ENCODE measurements at regions not wholly inside any gene's neighbourhood (a gene's known extent, or its start where the extent isn't known, plus 50 kb on each side); places are given as distances from the start of the nearest gene placed in this dataset.

DNA sequence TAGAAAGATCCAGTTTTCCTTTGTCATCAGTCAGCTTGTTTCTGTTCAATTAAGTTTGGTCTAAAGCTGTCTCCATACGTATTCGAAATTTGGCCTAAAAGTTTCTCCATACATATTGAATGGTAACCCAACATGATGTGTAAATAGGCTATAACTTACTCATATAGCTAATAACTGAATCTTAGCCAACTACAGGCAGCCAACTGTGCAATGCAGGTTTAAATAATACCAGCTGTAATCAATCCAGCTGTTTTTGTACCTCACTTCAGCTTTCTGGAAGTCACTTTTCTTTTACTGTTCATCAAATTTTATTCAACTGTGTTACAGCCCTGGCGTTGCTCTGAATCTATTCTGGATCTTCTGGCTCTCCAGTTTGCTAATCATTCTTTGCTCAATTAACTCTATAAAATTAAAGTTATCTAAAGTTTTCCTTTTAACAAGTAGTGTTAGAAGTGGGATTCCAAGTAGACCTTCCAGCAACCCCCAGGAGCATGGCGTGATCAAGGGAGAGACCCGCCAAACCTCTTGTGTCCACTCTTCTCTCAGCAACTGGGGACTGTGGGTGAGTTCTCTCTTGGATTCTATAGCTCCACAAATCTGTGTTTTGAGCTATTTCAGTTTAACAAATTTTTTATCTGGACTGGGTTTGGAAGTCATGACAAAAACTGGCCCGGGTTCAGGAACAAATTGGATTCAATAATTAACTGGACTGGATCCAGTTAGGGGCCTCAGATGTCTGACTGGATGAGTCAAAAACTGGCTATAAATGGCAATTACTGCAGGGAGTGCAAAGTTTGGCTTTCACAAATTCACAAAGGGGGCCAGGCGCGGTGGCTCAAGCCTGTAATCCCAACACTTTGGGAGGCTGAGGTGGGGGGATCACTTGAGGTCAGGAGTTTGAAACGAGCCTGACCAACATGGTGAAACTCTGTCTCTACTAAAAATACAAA lies 329.7 kb upstream of the ST6GAL2 start:
- DNase-seq (ENCODE audit: low spot score), result no peak

DNA sequence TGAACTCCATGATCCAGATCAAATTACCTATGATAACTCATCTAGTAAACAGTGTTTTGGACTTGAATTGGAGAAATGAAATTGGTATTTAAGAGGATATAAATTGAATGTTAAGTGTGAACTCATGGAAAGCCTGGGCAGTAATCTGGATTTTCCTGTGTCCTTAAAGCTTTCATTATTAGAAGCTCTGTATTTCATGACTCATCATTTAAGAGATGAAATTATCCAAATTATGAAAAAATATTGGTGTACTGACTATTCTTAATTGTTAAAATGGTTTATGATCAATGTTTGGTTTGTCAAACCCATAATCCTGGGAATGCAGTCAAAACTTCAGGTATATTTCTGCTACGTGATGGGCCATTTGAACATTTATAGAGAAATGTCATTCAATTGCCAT lies 332.2 kb upstream of the ST6GAL2 start:
- DNase-seq (ENCODE audit: low spot score), result no peak

DNA sequence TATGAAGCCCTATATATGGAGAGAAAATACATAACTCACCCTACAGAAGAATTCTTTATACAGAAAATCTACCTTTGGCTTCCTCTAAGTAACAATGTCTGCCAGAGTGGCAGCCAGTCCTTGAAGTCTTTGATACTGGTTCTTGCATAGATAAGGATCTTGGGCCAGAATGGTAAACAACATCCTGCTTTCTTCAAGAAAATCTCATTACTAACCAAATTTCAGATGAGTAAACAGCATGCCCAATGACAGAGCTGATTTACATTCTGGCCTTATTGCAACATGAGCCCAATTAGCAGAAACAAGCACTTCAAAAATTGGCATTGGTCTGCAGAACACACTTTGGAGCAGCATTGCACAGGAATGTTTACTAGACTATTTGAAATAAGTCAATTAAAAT lies 336.5 kb upstream of the ST6GAL2 start:
- no peak for DNase-seq (ENCODE audit: low spot score)

DNA sequence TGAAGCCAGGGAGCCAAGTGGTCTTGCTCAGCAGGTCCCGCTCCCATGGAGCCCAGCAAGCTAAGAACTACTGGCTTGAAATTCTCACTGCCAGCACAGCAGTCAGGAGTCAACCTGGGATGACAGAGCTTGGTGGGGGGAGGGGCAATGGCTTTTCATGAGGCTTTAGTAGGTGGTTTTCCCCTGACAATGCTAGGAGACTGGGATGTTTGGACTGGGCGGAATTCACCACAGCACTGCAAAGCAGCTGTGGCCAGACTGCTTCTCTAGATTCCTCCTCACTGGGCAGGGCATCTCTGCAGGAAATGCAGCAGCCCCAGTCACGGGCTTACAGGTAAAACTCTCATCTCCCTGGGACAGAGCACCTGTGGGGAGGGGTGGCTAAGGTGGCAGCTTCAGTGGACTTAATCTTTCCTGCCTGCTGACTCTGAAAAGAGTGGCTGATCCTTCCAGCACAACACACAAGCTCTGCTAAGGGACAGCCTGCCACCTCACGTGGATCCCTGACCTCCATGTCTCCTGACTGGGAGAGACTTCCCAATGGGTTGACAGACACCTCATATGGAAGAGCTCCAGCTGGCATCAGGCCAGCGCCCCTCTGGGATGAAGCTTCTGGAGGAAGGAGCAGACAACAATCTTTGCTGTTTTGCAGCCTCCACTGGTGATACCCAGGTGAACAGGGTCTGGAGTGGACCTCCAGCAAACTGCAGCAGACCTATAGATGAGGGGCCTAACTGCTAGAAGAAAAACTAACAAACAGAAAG lies 349.7 kb upstream of the ST6GAL2 start:
- no peak for DNase-seq (ENCODE audit: low spot score)

DNA sequence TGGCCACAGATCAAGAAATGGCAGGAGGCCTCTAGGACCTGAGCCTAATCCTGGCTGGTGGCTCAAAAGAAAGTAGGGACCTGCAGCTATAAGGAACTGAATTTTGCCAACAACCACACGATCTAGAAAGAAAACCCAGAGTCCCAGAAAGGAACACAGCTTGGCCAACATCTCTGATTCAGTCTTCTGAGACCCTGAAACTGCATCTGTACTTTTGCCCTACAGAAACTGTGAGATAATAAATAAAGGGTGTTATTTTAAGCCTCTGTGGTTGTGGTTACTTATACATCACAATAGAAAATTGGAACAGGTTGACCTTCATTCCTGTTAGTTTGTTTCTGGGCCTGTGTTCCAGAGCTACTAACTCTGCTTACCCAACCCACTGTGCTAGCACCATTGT lies 356.8 kb upstream of the ST6GAL2 start:
- no peak for DNase-seq (ENCODE audit: low spot score)

DNA sequence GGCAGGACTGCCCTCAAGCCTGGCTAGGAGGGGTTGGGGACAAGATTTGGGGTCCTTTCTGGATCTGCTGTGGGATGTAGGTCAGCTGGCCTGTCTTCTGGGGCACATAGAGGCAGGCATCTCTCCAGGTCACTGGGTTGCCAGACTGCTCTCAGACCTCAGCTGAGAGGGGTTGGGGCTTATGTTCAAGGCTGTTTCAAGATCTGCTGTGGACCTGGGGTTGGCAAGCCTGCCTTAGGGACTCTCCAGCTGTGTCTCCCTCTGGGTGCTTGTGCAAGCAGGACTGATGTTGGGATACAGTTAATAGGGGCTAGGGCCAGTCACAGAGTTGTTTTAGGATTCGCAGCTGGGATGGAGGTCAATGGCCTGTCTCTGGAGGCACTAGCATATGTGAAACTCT lies 363.0 kb upstream of the ST6GAL2 start:
- no peak for DNase-seq (ENCODE audit: low spot score)

DNA sequence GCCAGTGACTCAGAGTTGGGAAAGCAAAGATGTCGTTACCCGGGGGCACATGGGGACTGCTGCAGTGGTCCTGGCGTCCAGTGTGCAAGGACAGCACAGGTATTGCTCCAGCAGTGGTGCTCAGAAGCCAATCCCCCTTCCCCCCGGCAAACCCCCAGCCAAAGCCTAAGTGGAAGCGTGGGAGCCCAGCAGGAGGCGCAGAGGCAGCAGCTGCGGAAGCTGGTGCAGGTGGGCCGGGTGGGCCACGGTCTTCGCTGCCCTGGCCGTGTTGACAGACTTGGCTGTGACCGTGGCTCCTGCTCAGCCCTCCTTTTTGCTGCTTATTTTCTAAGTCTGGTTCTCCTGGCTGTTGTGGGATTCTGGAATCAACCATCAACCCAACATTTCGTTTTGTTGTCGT lies 369.8 kb upstream of the ST6GAL2 start:
- DNase-seq (ENCODE audit: low spot score), result no peak

DNA sequence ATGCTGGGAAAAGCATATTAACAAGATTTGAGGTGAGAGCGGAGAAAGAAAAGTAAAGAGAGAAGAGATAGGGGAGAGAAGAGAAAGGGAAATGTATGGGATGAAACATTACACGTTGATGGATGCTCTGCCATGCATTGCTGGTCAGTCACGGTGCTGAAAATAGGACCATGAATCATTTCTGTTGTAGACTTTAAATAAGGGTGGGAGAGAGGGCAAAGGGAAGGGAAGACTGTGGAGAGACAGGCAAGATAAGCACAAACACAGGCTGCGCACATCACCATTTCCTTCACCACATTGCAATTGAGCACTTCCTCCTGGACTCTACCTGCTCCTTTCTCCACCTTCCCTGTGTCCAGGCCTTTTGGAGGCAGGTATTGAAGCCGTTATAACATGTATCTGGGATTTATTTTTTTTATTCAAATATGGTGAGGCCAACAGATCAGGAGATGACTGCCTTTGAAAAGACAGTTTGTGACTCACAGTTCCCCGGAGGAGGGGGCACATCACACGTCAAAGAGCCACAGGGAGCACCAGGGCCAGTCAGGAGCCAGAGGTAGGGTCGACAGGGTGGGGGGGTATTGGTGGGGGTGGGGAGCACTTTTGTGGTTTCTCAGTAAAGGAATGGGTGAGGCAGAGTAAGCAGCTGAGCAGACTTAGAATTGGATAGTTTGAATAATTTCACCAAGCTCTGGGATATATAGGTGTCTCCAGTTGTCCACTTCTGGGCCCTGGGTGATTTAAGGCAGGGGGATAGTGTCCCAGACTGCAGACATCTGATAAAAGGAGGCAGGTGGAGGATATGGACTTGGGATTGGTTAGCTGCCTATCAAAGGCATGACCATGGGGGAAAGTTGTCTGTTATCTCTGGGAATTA lies 372.8 kb upstream of the ST6GAL2 start:
- peak; percentile 32 for DNase-seq (ENCODE audit: low spot score)

DNA sequence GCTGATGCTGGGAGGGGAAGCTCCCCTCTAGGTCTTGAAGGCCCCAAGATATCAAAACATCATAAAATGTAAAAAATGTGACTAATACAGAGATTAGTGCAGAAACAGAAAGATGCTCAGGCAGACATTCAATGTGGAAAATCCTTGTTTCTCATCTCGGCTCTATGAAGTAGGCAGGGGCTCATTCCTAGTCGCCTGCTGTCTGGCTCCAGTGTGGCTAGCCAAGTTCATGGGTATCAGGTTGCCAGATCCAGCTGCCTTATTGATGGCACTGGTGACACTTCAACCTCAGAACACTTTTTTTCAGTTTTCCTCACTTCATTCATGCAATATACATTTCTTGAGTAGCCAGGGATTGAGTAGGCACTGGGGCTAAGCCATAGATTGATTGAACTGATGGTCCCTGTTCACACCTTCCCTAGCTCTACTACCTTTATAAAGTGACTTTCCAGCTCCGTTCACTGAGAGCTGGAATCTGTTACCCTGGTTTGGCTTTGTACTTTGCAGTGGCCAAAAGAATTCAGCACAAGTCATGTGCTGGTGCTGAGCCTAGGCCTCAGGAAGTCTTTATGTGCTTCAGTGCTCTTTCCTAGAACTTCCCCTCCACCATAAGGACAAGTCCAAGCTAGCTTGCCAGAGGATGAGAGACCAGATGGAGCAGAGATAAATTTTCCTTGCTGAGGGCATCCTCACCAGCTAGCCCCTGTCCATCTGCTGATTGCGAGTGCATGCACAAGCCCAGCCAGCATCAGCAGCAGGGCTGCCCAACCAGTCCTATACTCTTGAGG lies 373.6 kb upstream of the ST6GAL2 start:
- DNase-seq (ENCODE audit: low spot score), result no peak

DNA sequence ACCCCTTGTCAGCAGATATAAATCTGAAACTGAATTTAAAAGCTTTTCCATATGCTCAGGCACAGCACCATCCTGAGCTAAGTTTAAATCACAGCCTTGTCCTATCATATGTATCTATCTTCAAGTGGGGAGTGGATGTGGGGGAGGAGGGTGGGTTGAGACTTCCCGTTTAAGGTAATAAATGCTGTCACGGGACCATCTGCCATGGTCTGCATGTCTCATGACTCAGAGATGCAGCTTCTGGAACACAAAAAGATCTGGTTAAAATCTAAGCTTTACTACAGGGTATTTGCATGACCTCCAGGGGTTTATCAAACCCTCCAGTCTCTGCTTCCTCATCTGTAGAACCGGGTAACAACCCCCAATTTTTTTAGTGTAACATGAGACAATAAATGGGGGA lies 377.7 kb upstream of the ST6GAL2 start:
- DNase-seq (ENCODE audit: low spot score), result peak; percentile 82

DNA sequence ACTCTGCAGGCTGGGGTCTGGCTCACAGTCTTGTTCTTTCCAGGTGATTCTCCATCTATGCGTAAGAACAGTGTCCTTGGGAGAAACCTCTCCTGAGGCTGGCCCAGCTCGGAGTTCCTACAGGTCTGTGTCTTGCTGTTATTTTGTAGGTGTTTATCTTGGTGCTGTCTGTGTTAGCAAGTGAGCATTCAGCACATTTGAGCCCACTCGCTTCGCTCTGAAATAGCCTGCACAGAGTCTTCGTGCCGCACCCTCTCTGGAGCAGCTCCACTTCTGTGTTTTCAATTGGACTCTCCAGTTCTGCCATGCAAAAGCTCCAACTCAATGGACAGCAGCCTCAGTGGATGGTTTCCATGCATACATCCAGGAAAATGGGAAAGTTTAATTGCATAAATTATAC lies 378.2 kb upstream of the ST6GAL2 start:
- DNase-seq (ENCODE audit: low spot score), result no peak

DNA sequence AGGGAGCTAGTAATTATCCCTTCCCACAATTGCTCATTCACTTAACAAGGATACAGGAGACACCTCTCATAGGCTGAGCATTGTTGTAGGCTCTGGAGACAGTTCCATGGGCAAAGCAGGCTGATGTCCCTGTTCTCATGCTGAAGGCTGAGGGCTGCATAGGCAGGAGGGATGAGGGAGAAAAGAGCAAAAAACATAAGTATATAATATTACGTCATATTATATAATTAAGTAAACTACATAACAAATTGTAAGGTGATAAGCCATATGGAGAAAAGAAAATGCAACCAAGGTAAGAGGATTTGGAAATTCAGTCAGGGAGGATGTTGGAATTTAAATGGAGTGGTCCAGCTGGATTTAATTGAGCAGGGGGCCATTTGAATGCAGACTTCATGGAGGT lies 380.6 kb upstream of the ST6GAL2 start:
- DNase-seq (ENCODE audit: low spot score), result no peak

DNA sequence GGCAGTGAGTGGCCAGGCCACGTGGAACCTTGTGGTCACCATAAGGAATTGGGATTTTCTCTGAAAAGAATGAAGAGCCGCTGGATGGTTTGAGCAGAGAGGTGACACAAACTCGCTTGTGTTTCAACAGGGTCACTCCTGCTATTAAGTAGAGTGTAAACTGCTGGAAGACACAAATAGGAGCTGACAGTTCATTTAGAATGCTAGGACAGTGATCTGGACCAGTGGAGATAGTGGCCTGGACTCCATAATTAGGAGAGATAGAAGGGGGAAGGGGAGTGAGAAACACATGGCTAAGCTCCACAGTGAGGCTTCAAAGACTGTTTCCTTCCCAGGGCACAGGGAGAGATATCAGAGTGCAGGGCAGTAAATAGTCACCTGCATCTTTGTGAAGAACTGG lies 381.1 kb upstream of the ST6GAL2 start:
- peak; percentile 78 for DNase-seq (ENCODE audit: low spot score)

DNA sequence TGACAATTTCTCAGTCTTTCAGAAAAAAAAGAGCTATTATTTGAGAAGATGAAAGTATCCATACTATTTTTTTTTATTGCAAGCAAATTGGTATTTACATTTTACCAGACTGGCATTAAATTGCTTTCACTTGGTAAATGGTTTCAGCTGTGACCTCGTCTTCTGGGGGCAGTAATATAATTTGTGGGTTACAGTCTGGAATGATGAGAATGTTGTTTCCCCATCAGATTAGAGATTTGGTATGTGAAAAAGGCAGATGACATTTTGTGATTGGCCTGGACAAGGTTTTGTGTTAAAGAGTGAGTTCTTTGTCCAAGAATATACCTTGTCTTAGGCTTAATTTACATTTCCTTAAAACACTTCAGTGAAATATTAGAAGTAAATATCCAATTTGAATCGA lies 390.1 kb upstream of the ST6GAL2 start:
- no peak for DNase-seq (ENCODE audit: low spot score)

DNA sequence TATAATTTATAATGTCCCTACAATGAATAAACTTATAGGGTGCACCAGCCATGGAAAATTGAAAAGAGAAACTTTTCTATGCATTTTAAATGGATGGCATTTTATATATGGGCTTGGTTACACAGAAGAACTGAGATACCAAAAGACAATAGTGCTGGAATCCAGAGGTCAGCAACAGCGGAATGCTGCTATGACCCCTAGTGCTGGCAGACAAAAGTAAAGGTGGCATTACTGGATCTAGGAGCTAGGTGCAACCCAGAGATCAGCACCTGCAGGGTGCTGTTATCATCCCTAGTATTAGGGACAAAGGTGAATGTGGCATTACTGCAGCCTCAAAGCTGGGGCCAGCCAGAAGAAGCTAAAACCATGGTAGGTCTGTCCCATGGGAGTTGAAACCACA lies 392.7 kb upstream of the ST6GAL2 start:
- no peak for DNase-seq (ENCODE audit: low spot score)

DNA sequence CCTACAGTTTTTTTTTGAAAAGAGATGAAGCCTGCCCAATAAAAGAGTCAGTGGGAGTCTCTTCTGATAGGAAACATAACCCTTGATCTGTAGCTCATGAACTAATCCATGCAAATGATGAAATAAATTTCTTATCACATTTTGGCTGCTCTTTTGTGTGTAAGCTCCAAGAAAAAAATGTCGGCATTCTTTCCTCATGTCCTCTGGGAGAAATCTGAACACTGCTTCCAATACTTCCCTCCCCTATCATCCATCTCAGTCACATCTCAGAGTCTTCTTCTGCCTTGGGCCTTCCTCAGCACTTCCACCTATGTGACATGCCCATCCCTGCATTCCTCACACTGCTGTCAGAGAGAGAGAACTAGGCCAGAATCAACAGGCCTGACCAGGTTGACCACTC lies 395.7 kb upstream of the ST6GAL2 start:
- DNase-seq (ENCODE audit: low spot score), result no peak

DNA sequence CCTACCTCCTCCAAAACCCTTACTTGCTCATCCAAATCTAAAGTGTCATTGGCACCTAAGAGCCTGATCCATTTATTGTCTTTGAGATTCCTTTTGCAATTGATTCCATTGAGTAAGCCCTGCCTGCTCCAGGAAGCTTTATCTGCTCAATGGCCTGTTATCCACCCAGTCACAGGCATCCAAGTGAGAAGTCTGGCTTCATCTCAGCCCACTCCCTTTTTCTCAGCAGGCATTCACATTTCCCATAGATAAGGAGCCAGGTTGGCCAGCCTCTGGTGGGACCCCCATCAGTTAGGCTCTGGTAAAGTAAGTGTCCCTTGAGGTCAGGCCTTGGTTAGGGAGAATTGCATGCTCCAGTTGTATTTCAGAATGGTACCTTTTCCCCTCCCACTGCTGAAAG lies 396.2 kb upstream of the ST6GAL2 start:
- DNase-seq (ENCODE audit: low spot score), result no peak

DNA sequence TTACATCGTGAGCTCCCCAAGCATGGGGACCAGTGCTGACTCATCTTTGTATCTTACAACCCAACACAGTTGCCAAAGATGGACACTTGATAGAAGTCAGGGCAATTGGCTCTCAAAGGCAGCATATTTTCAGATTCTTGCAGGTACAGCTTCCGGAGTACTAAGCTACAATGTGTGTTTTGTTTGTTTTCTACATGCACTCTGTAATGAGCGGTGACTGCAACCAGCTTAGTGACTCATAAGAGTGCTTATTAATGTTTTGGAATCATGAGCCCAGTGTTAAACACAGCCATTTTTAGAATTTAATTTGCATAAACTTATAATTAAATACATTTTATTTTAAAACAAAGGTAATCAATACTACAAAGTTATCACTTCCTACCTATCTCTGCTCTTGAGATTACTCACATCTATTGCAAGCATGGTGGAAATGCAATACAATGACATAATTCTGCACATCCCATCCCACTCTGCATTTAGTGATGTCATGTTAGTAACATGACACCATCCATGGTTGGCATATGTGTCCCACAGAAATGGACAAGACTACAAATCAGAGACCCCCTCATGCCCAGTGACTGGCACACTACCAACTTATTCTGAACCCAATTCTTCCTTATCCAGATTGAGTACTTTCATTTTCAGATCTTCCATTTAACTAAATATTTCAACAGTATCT lies 399.8 kb upstream of the ST6GAL2 start:
- no peak for DNase-seq (ENCODE audit: low spot score)

DNA sequence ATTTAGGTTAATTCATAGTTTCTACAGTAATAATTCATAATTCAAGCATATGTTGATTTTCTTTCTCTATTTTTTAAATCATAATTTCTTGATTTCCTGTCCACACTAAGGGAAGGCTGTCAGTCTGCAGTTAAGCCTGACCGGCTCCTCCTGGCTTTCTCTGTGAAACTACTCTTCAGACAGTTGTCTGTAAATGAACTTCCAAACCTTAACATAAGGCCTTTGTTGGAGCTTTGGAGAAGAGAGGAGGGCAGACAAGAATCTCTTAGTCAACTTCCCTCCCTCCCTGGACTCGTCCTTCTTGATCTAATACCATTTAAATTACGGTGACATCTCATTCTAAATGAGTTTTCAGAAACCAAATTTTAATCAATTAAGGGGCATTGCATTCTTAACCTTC lies 404.1 kb upstream of the ST6GAL2 start:
- DNase-seq (ENCODE audit: low spot score), result no peak

DNA sequence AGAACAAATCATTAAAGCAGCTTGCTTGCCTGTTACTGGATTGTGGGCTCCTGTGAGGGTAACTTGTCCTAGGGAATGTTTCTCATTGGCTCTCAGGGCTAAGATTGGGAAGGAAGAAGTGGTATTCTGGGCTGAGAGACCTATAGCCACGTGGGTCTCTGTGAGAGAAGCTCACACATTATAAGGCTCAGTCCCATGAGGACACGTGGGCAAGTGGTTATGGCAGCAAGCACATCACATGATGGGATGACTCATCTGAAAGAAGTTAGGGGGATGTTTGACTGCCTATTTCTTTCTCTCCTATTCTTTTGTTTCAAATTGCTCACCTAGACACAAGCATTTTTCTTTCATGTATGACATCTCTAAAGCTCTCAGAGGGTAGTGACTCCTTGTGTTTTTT lies 418.0 kb upstream of the ST6GAL2 start:
- no peak for DNase-seq (ENCODE audit: low spot score)

DNA sequence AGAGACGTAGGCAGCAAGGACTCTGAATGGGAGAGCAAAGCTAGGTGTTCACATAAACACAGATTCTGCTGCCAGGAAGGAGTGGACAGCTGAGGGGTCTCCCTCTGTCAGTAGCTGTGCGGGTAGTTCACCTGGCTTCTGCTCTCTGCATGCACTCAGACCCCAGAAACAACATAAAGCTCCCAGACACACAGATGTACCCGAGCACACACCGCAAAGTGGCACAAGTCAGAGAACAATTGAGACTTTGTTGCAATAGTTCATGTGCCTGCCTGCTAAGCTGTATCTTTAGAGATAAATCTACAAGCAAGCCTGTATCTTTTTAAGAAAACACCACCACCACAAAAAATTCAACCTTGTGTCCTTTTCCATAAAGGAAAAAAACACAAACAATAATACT lies 420.0 kb upstream of the ST6GAL2 start:
- DNase-seq (ENCODE audit: low spot score), result no peak

Measured in SK-N-DZ (cell line).